ENCODE measurements at regions not wholly inside any gene's neighbourhood (a gene's known extent, or its start where the extent isn't known, plus 50 kb on each side); places are given as distances from the start of the nearest gene placed in this dataset.

DNA sequence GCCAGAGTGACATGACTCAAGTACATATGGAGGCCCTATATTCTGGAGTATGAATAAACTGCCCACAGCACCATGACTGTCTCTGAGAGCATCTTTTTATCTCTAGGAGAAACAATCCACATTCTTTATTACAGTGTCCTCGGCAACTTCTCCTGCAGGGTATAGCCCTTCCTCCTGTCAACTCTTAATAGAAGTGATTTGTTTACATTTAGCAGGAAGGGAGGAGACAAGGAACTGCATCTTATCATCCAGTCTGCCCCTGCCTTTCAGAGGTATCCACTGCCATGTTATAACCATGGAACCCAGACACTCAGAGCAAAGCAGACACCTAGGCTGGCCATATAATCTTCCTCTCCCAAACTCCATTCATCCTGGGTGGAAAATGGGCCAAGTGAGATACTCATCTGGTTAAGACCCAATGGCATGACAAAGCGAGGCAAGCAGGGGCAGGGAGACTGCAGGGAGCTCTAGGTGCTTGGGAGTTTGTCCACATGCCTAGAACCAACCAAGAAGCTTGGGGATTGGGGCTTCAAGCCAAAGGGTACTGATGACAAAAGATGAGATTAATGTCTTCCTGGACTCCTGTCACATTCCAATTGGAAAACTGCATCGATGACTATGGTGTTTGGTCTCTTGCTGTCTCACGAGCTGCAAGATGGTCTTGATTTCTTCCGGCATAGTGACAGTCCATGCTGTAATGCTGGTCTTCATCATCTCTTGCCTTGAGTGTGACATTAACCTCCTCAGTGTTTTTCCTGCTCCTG is 620.5 kb upstream of the KLF4 start:
- no peak overlapping the region for H3K4me3 ChIP-seq
- no peaks in the 10 kb centered on the region for H3K27me3 ChIP-seq (ENCODE audit: low read depth)
- H3K27ac ChIP-seq, result no peak overlapping the region
- DNase-seq (no peak), ATAC-seq (no peak)
- intact Hi-C loops (cut with DNase I), result no loop called here
- H3K4me1 ChIP-seq, result no peaks in the 10 kb centered on the region
- TF ChIP-seq, protein P1, sequence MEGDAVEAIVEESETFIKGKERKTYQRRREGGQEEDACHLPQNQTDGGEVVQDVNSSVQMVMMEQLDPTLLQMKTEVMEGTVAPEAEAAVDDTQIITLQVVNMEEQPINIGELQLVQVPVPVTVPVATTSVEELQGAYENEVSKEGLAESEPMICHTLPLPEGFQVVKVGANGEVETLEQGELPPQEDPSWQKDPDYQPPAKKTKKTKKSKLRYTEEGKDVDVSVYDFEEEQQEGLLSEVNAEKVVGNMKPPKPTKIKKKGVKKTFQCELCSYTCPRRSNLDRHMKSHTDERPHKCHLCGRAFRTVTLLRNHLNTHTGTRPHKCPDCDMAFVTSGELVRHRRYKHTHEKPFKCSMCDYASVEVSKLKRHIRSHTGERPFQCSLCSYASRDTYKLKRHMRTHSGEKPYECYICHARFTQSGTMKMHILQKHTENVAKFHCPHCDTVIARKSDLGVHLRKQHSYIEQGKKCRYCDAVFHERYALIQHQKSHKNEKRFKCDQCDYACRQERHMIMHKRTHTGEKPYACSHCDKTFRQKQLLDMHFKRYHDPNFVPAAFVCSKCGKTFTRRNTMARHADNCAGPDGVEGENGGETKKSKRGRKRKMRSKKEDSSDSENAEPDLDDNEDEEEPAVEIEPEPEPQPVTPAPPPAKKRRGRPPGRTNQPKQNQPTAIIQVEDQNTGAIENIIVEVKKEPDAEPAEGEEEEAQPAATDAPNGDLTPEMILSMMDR (IDR thresholded peaks at IDR 0.05), result no peak
- no peaks in the 10 kb centered on the region for H3K36me3 ChIP-seq
- H3K9me3 ChIP-seq, result no peaks in the 10 kb centered on the region

DNA sequence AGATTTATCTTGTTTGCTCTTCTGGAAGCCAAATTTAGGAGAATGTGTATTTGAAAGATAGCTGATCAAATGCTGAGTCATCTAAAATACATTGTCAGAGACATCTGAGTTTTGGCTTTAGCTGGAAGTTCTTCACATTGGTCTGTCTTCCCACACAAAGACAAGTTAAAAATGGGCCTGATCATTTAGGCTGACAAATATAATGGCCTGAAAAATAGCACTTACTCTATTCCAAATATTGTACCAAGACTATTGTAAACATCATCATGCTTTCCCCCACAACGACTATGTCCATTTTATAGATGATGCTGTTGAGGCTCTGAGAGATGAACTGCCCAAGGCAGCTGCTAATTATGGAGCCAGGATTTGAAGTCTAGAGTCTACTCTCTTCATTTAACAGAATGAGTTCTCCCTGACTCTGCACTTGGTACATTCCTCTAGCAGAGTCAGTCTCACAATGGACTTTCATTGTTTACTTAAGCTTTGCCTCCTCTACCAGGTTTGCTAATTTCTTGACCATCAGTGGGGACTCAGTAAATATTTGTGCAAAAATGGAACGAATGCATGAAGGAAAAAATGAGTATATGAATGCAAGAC is 619.4 kb upstream of the KLF4 start:
- H3K36me3 ChIP-seq, result no peaks in the 10 kb centered on the region
- ATAC-seq, result no peak
- DNase-seq, result no peak
- H3K27me3 ChIP-seq (ENCODE audit: low read depth), result no peaks in the 10 kb centered on the region
- TF ChIP-seq, protein P1 (IDR thresholded peaks at IDR 0.05), result no peak
- no peaks in the 10 kb centered on the region for H3K9me3 ChIP-seq
- H3K27ac ChIP-seq, result no peak overlapping the region
- H3K4me1 ChIP-seq, result no peaks in the 10 kb centered on the region
- no peak overlapping the region for H3K4me3 ChIP-seq
- intact Hi-C loops (cut with DNase I), result no loop called here

DNA sequence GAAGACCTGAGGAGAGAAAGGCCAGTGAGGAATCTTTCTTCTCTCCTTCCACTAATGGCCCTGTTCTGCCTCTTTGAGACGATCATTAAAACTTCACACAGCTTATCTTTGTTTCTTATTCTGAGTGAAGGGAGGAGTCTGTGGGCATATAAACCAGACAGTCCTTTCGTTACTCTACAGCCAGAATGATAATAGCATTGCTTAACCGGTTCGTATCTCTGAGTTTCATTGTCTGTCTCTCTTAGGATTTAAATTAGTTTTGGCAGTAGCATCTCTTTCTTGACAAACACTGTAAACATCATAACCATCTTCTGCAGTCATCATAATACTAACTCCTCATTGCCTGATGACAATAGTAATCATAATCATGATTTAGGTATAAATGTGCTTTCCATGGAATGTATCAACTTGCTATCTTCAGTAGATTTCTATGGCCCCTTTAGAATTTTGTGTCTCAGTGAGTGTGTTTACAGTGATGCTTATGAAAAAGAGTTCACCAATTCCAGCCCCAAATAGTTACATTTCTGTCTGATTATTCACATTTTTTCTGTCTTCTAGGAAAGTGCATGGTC is 618.8 kb upstream of the KLF4 start:
- Histone ChIP-seq H3K27ac (no peak overlapping the region), H3K9me3 (no peaks in the 10 kb centered on the region), H3K27me3 (ENCODE audit: low read depth) (no peaks in the 10 kb centered on the region), H3K4me3 (no peak overlapping the region), H3K36me3 (no peaks in the 10 kb centered on the region), H3K4me1 (no peaks in the 10 kb centered on the region)
- no peak for ATAC-seq
- no peak for DNase-seq
- intact Hi-C loops (cut with DNase I), result no loop called here
- TF ChIP-seq, protein P1 (IDR thresholded peaks at IDR 0.05), result no peak

DNA sequence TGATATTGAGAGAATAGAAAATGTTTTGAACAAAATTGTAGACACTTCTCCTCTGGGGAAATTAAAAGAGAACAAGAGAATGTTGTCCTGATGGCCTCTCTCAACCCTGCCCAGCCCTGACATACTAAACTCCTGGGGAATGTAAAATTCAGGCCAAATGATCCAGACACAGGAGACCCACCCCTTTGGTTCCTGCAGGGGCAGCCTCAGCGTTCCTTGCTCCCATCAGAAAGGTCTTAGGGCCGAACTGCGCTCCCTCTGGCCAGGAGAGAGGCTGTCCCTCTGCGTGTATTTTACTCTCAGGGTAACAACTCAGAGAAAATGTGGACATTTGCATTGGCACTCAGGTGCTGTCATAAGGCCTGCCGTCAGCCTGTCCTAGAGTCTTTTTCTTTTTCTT is 616.3 kb upstream of the KLF4 start:
- ATAC-seq, result no peak
- intact Hi-C loops (cut with DNase I), result no loop called here
- H3K9me3 ChIP-seq, result no peaks in the 10 kb centered on the region
- TF ChIP-seq, protein P1 (IDR thresholded peaks at IDR 0.05), result no peak
- no peak overlapping the region for H3K27ac ChIP-seq
- no peak overlapping the region for H3K4me3 ChIP-seq
- DNase-seq, result no peak
- H3K4me1 ChIP-seq, result no peaks in the 10 kb centered on the region
- H3K27me3 ChIP-seq (ENCODE audit: low read depth), result no peaks in the 10 kb centered on the region
- H3K36me3 ChIP-seq, result no peaks in the 10 kb centered on the region

DNA sequence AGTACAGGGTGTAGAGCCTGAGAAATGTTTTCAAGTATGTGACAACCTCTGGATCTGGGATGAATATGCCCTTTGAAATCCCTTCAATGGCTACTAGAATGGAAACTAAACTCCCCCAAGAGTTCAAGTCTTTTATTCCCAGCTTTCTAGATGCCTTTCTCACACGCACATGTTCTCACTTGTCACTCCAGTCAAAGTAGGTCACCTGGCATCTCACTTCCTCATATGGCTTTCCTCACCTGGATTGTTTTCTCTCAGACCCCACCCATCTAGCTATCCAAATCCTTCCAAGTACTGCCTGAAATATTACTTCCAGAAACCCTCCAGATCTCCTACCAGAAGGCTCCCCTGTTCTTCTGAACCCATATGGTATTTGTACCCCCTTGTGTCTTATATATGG is 615.4 kb upstream of the KLF4 start:
- Histone ChIP-seq H3K27me3 (ENCODE audit: low read depth) (no peaks in the 10 kb centered on the region), H3K4me1 (no peaks in the 10 kb centered on the region), H3K9me3 (no peaks in the 10 kb centered on the region), H3K4me3 (no peak overlapping the region), H3K27ac (no peak overlapping the region), H3K36me3 (no peaks in the 10 kb centered on the region)
- TF ChIP-seq, protein P1 (IDR thresholded peaks at IDR 0.05), result no peak
- intact Hi-C loops (cut with DNase I), result no loop called here
- ATAC-seq, result no peak
- DNase-seq, result no peak

Data from lower lobe of right lung (tissue), 2 donors.